B cell (primary cell): ENCODE measurements at regions not wholly inside any gene's neighbourhood (a gene's known extent, or its start where the extent isn't known, plus 50 kb on each side); places are given as distances from the start of the nearest gene placed in this dataset.

ENCODE experiments used
- ATAC-seq: fragments of 200-7000 bp; cut with Tn5 transposase; one replicate; pipeline ENCODE4 v1.10.0; 2021; ENCODE audit warnings: low read depth, mild to moderate bottlenecking, moderate number of reproducible peaks, moderate library complexity
- CTCF ChIA-PET: fragments of 350-600 bp; sonication (Branson Sonifier 250); formaldehyde crosslinking; loops from one replicate; lab custom pipeline; 2021; ENCODE audit warnings: antibody characterized with exemption, inconsistent platforms; lab: Charles Lee
- POLR2A ChIA-PET: fragments of 350-600 bp; sonication (Branson Sonifier 250); formaldehyde crosslinking; loops from one replicate; lab custom pipeline; 2021; ENCODE audit warnings: antibody characterized with exemption; lab: Charles Lee
- DNase-seq: peaks from one replicate; pipeline ENCODE4 v3.0.0; 2013
- H2AFZ ChIP-seq: 2 replicates; pipeline ENCODE4 v1.6.1; 2012; ENCODE audit warnings: mild to moderate bottlenecking, low read depth, low read length; ENCODE audit not compliant: insufficient read depth, poor library complexity, severe bottlenecking
- H3K27ac ChIP-seq, 2 donors: 1 replicate in 1 of 2; 2 replicates in 1 of 2; pipeline ENCODE4 v1.5.1; 2012 to 2013; ENCODE audit warnings: low read length in 2 of 2, mild to moderate bottlenecking in 2 of 2, moderate library complexity in 1 of 2
- H3K27me3 ChIP-seq, 4 experiments: fragments of 200-600 bp in 1 of 4; sonication (generic) in 1 of 4; replicated peaks in 1 of 4; 1 replicate in 2 of 4; 2 replicates in 2 of 4; pipeline versions ENCODE4 v1.6.1 to v1.7.0; 2013 to 2016; ENCODE audit warnings: low read length in 3 of 4, mild to moderate bottlenecking in 2 of 4, mixed read lengths in 1 of 4, moderate library complexity in 1 of 4; ENCODE audit not compliant: insufficient read depth in 4 of 4, control insufficient read depth in 3 of 4; ENCODE audit errors: control extremely low read depth in 1 of 4
- H3K36me3 ChIP-seq, 2 experiments: replicated peaks in 1 of 2; 1 replicate in 1 of 2; 2 replicates in 1 of 2; pipeline versions ENCODE4 v1.6.1 to v1.7.1; 2013; ENCODE audit warnings: low read length in 1 of 2; ENCODE audit not compliant: insufficient read depth in 2 of 2, control insufficient read depth in 1 of 2; ENCODE audit errors: control extremely low read depth in 1 of 2, extremely low read depth in 1 of 2
- H3K4me1 ChIP-seq, 2 donors: fragments of 200-600 bp in 1 of 2; sonication (generic) in 1 of 2; 1 replicate in 1 of 2; 2 replicates in 1 of 2; pipeline versions ENCODE4 v1.5.1 to v1.6.1; 2013 to 2017; ENCODE audit warnings: low read length in 2 of 2; ENCODE audit not compliant: control insufficient read depth in 2 of 2, insufficient read depth in 2 of 2
- H3K4me2 ChIP-seq: replicated peaks from 2 replicates; pipeline ENCODE3; 2012; ENCODE audit warnings: mild to moderate bottlenecking, low read depth, low read length; ENCODE audit not compliant: poor library complexity, severe bottlenecking
- H3K4me3 ChIP-seq, 5 experiments: fragments of 200-600 bp in 1 of 5; sonication (generic) in 1 of 5; 1 replicate in 3 of 5; 2 replicates in 2 of 5; pipeline versions ENCODE4 v1.5.1 to v1.7.0; 2011 to 2016; ENCODE audit warnings: low read length in 4 of 5, mild to moderate bottlenecking in 4 of 5, low read depth in 2 of 5, control low read depth in 1 of 5, moderate library complexity in 1 of 5; ENCODE audit not compliant: insufficient read depth in 1 of 5; ENCODE audit errors: control extremely low read depth in 1 of 5, extremely low read depth in 1 of 5
- H3K79me2 ChIP-seq: fragments of 200-600 bp; sonication (generic); one replicate; pipeline ENCODE4 v1.6.0; 2016; ENCODE audit warnings: low read length; ENCODE audit not compliant: control insufficient read depth, insufficient read depth
- H3K9ac ChIP-seq: fragments of 200-600 bp; sonication (generic); 2 replicates; pipeline ENCODE4 v1.6.1; 2017; ENCODE audit warnings: mild to moderate bottlenecking, low read length, moderate library complexity
- H3K9me3 ChIP-seq, 3 donors: one replicate each; pipeline versions ENCODE4 v1.6.1 to v1.7.1; 2013; ENCODE audit warnings: low read length in 2 of 3; ENCODE audit not compliant: control insufficient read depth in 2 of 3, insufficient read depth in 1 of 3; ENCODE audit errors: control extremely low read depth in 1 of 3
- H4K20me1 ChIP-seq: 2 replicates; pipeline ENCODE4 v1.6.0; 2012; ENCODE audit warnings: mild to moderate bottlenecking, low read length; ENCODE audit not compliant: insufficient read depth, control insufficient read depth, poor library complexity, severe bottlenecking
- H3K27ac Mint-ChIP-seq: one replicate; pipeline ENCODE4 v1.8.0; 2021; ENCODE audit warnings: mixed read lengths
- H3K27me3 Mint-ChIP-seq: one replicate; pipeline ENCODE4 v1.8.0; 2021; ENCODE audit warnings: mixed read lengths
- H3K4me1 Mint-ChIP-seq: one replicate; pipeline ENCODE4 v1.8.0; 2021; ENCODE audit warnings: mixed read lengths
- H3K4me3 Mint-ChIP-seq: one replicate; pipeline ENCODE4 v1.8.0; 2021; ENCODE audit warnings: mixed read lengths
- H3K9me3 Mint-ChIP-seq: one replicate; pipeline ENCODE4 v1.8.0; 2022; ENCODE audit warnings: mixed read lengths; ENCODE audit not compliant: insufficient read depth
- EZH2 ChIP-seq: IDR thresholded peaks from 2 replicates; pipeline ENCODE4 v1.6.1; 2012; ENCODE audit warnings: borderline replicate concordance, low read depth, mild to moderate bottlenecking, moderate library complexity, low read length; ENCODE audit not compliant: insufficient read depth, poor library complexity, severe bottlenecking
- WGBS: methylation state at CpG from one replicate; pipeline ENCODE4 v1.1.5; 2013; ENCODE audit warnings: missing lambda C conversion rate; ENCODE audit not compliant: insufficient coverage; 5-methylcytosine and 5-hydroxymethylcytosine counted together
- intact Hi-C: fragments of 100-400 bp; cut with micrococcal nuclease; formaldehyde crosslinking; loops from one replicate; pipeline ENCODE4 v1.10.0; 2022
- TF ChIP-seq, protein P1 (sequence below): fragments of 200-600 bp; IDR thresholded peaks from one replicate; pipeline ENCODE4 v1.8.0; 2022; ENCODE audit warnings: antibody characterized with exemption, mild to moderate bottlenecking

GRCh38 chr9:81077572-81077971 is 611.8 kb downstream of the TLE1 start:
- H3K4me1 Mint-ChIP-seq, result peaks cover 11% of the 10 kb centered on the region
- DNase-seq, result no peak
- Histone ChIP-seq H3K4me3 (no peak overlapping the region), H3K79me2 (no peaks in the 10 kb centered on the region), H3K9ac (no peak overlapping the region), H3K27ac (no peak overlapping the region), H3K4me2 (no peak overlapping the region), H4K20me1 (no peaks in the 10 kb centered on the region), H3K36me3 (no peaks in the 10 kb centered on the region), H2AFZ (no peak overlapping the region), H3K4me1 (peaks cover 0 to 12% of the 10 kb centered on the region in 2 donors), H3K9me3 (no peaks in the 10 kb centered on the region), H3K27me3 (no peaks in the 10 kb centered on the region)
- ATAC-seq, result no peak
- TF ChIP-seq, protein P1, sequence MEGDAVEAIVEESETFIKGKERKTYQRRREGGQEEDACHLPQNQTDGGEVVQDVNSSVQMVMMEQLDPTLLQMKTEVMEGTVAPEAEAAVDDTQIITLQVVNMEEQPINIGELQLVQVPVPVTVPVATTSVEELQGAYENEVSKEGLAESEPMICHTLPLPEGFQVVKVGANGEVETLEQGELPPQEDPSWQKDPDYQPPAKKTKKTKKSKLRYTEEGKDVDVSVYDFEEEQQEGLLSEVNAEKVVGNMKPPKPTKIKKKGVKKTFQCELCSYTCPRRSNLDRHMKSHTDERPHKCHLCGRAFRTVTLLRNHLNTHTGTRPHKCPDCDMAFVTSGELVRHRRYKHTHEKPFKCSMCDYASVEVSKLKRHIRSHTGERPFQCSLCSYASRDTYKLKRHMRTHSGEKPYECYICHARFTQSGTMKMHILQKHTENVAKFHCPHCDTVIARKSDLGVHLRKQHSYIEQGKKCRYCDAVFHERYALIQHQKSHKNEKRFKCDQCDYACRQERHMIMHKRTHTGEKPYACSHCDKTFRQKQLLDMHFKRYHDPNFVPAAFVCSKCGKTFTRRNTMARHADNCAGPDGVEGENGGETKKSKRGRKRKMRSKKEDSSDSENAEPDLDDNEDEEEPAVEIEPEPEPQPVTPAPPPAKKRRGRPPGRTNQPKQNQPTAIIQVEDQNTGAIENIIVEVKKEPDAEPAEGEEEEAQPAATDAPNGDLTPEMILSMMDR, result no peak
- TF ChIP-seq EZH2, result no peak
- ChIA-PET CTCF (no interaction called here), POLR2A (no interaction called here)
- intact Hi-C loops, result loop anchor here (10.0 kb wide), 1 partner anchor 57 kb away; no protein-coding TSS in a partner anchor
- no peaks in the 10 kb centered on the region for H3K9me3 Mint-ChIP-seq
- H3K4me3 Mint-ChIP-seq, result no peak overlapping the region
- no peak overlapping the region for H3K27ac Mint-ChIP-seq
- H3K27me3 Mint-ChIP-seq, result no peaks in the 10 kb centered on the region

GRCh38 chr9:81076131-81076530 is 613.2 kb downstream of the TLE1 start:
- H3K4me3 Mint-ChIP-seq, result no peak overlapping the region
- no peaks in the 10 kb centered on the region for H4K20me1 ChIP-seq
- TF ChIP-seq EZH2, result no peak
- TF ChIP-seq, protein P1, result no peak
- no peaks in the 10 kb centered on the region for H3K27me3 ChIP-seq
- no peak overlapping the region for H3K27ac ChIP-seq
- H3K4me1 Mint-ChIP-seq, result peaks cover 13% of the 10 kb centered on the region
- no peaks in the 10 kb centered on the region for H3K79me2 ChIP-seq
- H3K27ac Mint-ChIP-seq, result no peak overlapping the region
- no peaks in the 10 kb centered on the region for H3K27me3 Mint-ChIP-seq
- POLR2A ChIA-PET, result no interaction called here
- no peaks in the 10 kb centered on the region for H3K9me3 ChIP-seq
- ATAC-seq (no peak), DNase-seq (no peak)
- no peak overlapping the region for H3K4me3 ChIP-seq
- H2AFZ ChIP-seq, result no peak overlapping the region
- peaks cover 0 to 12% of the 10 kb centered on the region in 2 donors for H3K4me1 ChIP-seq
- H3K9me3 Mint-ChIP-seq, result no peaks in the 10 kb centered on the region
- H3K9ac ChIP-seq, result no peak overlapping the region
- WGBS, result 68% methylated on average over 2 of the region's 2 CpGs
- no peak overlapping the region for H3K4me2 ChIP-seq
- CTCF ChIA-PET, result no interaction called here
- no peaks in the 10 kb centered on the region for H3K36me3 ChIP-seq
- intact Hi-C loops, result loop anchor here (10.0 kb wide), 1 partner anchor 59 kb away; no protein-coding TSS in a partner anchor
